HFFc6 (cell line): ENCODE measurements at regions not wholly inside any gene's neighbourhood (a gene's known extent, or its start where the extent isn't known, plus 50 kb on each side); places are given as distances from the start of the nearest gene placed in this dataset.

ENCODE experiments used
- DNase-seq: peaks from one replicate; pipeline ENCODE4 v3.0.0-alpha.2; 2018
- H3K27ac Mint-ChIP-seq: 2 replicates; pipeline ENCODE4 v1.8.0; 2020; ENCODE audit warnings: mild to moderate bottlenecking, mixed read lengths
- H3K27me3 Mint-ChIP-seq: 2 replicates; pipeline ENCODE4 v1.8.0; 2021; ENCODE audit warnings: mild to moderate bottlenecking, moderate library complexity, mixed read lengths; ENCODE audit not compliant: insufficient read depth
- H3K36me3 Mint-ChIP-seq: 2 replicates; pipeline ENCODE4 v1.8.0; 2021; ENCODE audit warnings: low read depth, mixed read lengths
- H3K4me1 Mint-ChIP-seq: 2 replicates; pipeline ENCODE4 v1.8.0; 2020; ENCODE audit warnings: low read depth, mixed read lengths
- H3K4me3 Mint-ChIP-seq: 2 replicates; pipeline ENCODE4 v1.8.0; 2020; ENCODE audit warnings: mild to moderate bottlenecking, moderate library complexity, mixed read lengths
- H3K9me3 Mint-ChIP-seq: 2 replicates; pipeline ENCODE4 v1.8.0; 2020; ENCODE audit warnings: mild to moderate bottlenecking, mixed read lengths
- CTCF ChIP-seq: fragments of 200-600 bp; sonication (generic); IDR thresholded peaks from 2 replicates; pipeline ENCODE4 v1.5.0; 2021; ENCODE audit warnings: antibody characterized with exemption, mild to moderate bottlenecking

GRCh38 chr19:29075149-29075548 is 137.8 kb downstream of the UQCRFS1 start:
- Mint-ChIP-seq H3K9me3 (no peaks in the 10 kb centered on the region), H3K36me3 (no peaks in the 10 kb centered on the region), H3K4me3 (no peak overlapping the region), H3K27ac (no peak overlapping the region), H3K4me1 (no peaks in the 10 kb centered on the region), H3K27me3 (peaks cover 10% of the 10 kb centered on the region)
- no peak for DNase-seq
- TF ChIP-seq CTCF, result no peak

- DNase-seq, result no peak
- H3K27ac Mint-ChIP-seq, result no peak overlapping the region
- TF ChIP-seq CTCF, result no peak
- H3K27me3 Mint-ChIP-seq, result peaks cover 9% of the 10 kb centered on the region
- H3K4me1 Mint-ChIP-seq, result no peaks in the 10 kb centered on the region
- H3K4me3 Mint-ChIP-seq, result no peak overlapping the region
- H3K9me3 Mint-ChIP-seq, result no peaks in the 10 kb centered on the region
- no peaks in the 10 kb centered on the region for H3K36me3 Mint-ChIP-seq
These were observed 138.4 kb downstream of the UQCRFS1 start for GRCh38 chr19:29074579-29074978.

- DNase-seq, result no peak
- H3K9me3 Mint-ChIP-seq, result no peaks in the 10 kb centered on the region
- H3K27me3 Mint-ChIP-seq, result peaks cover 16% of the 10 kb centered on the region
- H3K4me3 Mint-ChIP-seq, result no peak overlapping the region
- H3K4me1 Mint-ChIP-seq, result no peaks in the 10 kb centered on the region
- TF ChIP-seq CTCF, result no peak
- H3K27ac Mint-ChIP-seq, result no peak overlapping the region
- no peaks in the 10 kb centered on the region for H3K36me3 Mint-ChIP-seq
These were observed 145.1 kb downstream of the UQCRFS1 start for GRCh38 chr19:29067831-29068230.

GRCh38 chr19:29062475-29063435 is 150.2 kb downstream of the UQCRFS1 start:
- H3K4me1 Mint-ChIP-seq, result no peaks in the 10 kb centered on the region
- H3K27me3 Mint-ChIP-seq, result peaks cover 25% of the 10 kb centered on the region
- no peaks in the 10 kb centered on the region for H3K36me3 Mint-ChIP-seq
- H3K27ac Mint-ChIP-seq, result no peak overlapping the region
- H3K9me3 Mint-ChIP-seq, result no peaks in the 10 kb centered on the region
- no peak for TF ChIP-seq CTCF
- no peak overlapping the region for H3K4me3 Mint-ChIP-seq
- no peak for DNase-seq

GRCh38 chr19:29060813-29061364 is 152.1 kb downstream of the UQCRFS1 start:
- no peak for DNase-seq
- Mint-ChIP-seq H3K27me3 (peaks cover 25% of the 10 kb centered on the region), H3K27ac (no peak overlapping the region), H3K4me3 (no peak overlapping the region), H3K4me1 (no peaks in the 10 kb centered on the region), H3K9me3 (no peaks in the 10 kb centered on the region), H3K36me3 (no peaks in the 10 kb centered on the region)
- TF ChIP-seq CTCF, result no peak
